Vagina (tissue), 2 donors: ENCODE measurements at regions not wholly inside any gene's neighbourhood (a gene's known extent, or its start where the extent isn't known, plus 50 kb on each side); places are given as distances from the start of the nearest gene placed in this dataset.

Experiments used
- CTCF ChIP-seq, 3 experiments: fragments of 450-650 bp in 2 of 3; fragments of 200-600 bp in 1 of 3; sonication (generic) in 1 of 3; IDR thresholded peaks; one replicate each; pipeline ENCODE4 v1.5.1; 2017 to 2019; ENCODE audit warnings: antibody characterized with exemption in 3 of 3, mild to moderate bottlenecking in 2 of 3, moderate library complexity in 2 of 3
- POLR2A ChIP-seq, 2 donors: fragments of 450-650 bp; IDR thresholded peaks; one replicate each; pipeline ENCODE4 v1.6.1; 2017; ENCODE audit warnings: antibody characterized with exemption in 2 of 2, mild to moderate bottlenecking in 2 of 2, moderate library complexity in 2 of 2
- POLR2AphosphoS5 ChIP-seq, 2 donors: sonication (generic); formaldehyde crosslinking; IDR thresholded peaks; one replicate each; pipeline ENCODE4 v1.9.0; 2017; ENCODE audit warnings: antibody characterized with exemption in 2 of 2, mild to moderate bottlenecking in 2 of 2, low read depth in 1 of 2; ENCODE audit not compliant: insufficient read depth in 1 of 2

GRCh38 chrX:42837101-42837726 lies 59.3 kb upstream of the PPP1R2C start:
- TF ChIP-seq CTCF (IDR thresholded peaks at IDR 0.05) (no peak), POLR2AphosphoS5 (IDR thresholded peaks at IDR 0.05; ENCODE audit: insufficient read depth in 1 of 2, low read depth in 1 of 2) (no peak), POLR2A (IDR thresholded peaks at IDR 0.05) (no peak)
